BE2C (cell line): ENCODE measurements at regions not wholly inside any gene's neighbourhood (a gene's known extent, or its start where the extent isn't known, plus 50 kb on each side); places are given as distances from the start of the nearest gene placed in this dataset.

Source experiments
- DNase-seq: peaks from one replicate; pipeline ENCODE4 v3.0.0-alpha.2; 2020
- H3K27me3 ChIP-seq: fragments of 250-450 bp; sonication (Bioruptor Pico); 2 replicates; pipeline ENCODE4 v1.5.1; 2020; ENCODE audit warnings: mild to moderate bottlenecking
- H3K36me3 ChIP-seq: fragments of 250-450 bp; sonication (Bioruptor Pico); 2 replicates; pipeline ENCODE4 v1.5.1; 2020; ENCODE audit warnings: mild to moderate bottlenecking
- H3K4me1 ChIP-seq: fragments of 250-450 bp; sonication (Bioruptor Pico); 2 replicates; pipeline ENCODE4 v1.5.1; 2020
- H3K4me3 ChIP-seq: 2 replicates; pipeline ENCODE4 v1.5.1; 2011; ENCODE audit warnings: low read depth, low read length
- H3K9me3 ChIP-seq: fragments of 250-450 bp; sonication (Bioruptor Pico); 2 replicates; pipeline ENCODE4 v1.5.1; 2020
- TF ChIP-seq, protein P1 (sequence below): IDR thresholded peaks from 2 replicates; pipeline ENCODE4 v1.5.1; 2012; ENCODE audit warnings: mild to moderate bottlenecking, low read depth, low read length

- no peaks in the 10 kb centered on the region for H3K36me3 ChIP-seq
- no peak for DNase-seq
- no peaks in the 10 kb centered on the region for H3K4me1 ChIP-seq
- TF ChIP-seq, protein P1, sequence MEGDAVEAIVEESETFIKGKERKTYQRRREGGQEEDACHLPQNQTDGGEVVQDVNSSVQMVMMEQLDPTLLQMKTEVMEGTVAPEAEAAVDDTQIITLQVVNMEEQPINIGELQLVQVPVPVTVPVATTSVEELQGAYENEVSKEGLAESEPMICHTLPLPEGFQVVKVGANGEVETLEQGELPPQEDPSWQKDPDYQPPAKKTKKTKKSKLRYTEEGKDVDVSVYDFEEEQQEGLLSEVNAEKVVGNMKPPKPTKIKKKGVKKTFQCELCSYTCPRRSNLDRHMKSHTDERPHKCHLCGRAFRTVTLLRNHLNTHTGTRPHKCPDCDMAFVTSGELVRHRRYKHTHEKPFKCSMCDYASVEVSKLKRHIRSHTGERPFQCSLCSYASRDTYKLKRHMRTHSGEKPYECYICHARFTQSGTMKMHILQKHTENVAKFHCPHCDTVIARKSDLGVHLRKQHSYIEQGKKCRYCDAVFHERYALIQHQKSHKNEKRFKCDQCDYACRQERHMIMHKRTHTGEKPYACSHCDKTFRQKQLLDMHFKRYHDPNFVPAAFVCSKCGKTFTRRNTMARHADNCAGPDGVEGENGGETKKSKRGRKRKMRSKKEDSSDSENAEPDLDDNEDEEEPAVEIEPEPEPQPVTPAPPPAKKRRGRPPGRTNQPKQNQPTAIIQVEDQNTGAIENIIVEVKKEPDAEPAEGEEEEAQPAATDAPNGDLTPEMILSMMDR = no peak
- H3K27me3 ChIP-seq = no peaks in the 10 kb centered on the region
- no peak overlapping the region for H3K4me3 ChIP-seq
- no peaks in the 10 kb centered on the region for H3K9me3 ChIP-seq
Measured at GRCh38 chr5:61624553-61625136, 292.6 kb downstream of the ZSWIM6 start.

- no peaks in the 10 kb centered on the region for H3K4me1 ChIP-seq
- TF ChIP-seq, protein P1 = no peak
- no peaks in the 10 kb centered on the region for H3K27me3 ChIP-seq
- no peak for DNase-seq
- no peaks in the 10 kb centered on the region for H3K36me3 ChIP-seq
- H3K4me3 ChIP-seq = no peak overlapping the region
- no peaks in the 10 kb centered on the region for H3K9me3 ChIP-seq
Measured at GRCh38 chr5:61625137-61625561, 293.1 kb downstream of the ZSWIM6 start.

DNA sequence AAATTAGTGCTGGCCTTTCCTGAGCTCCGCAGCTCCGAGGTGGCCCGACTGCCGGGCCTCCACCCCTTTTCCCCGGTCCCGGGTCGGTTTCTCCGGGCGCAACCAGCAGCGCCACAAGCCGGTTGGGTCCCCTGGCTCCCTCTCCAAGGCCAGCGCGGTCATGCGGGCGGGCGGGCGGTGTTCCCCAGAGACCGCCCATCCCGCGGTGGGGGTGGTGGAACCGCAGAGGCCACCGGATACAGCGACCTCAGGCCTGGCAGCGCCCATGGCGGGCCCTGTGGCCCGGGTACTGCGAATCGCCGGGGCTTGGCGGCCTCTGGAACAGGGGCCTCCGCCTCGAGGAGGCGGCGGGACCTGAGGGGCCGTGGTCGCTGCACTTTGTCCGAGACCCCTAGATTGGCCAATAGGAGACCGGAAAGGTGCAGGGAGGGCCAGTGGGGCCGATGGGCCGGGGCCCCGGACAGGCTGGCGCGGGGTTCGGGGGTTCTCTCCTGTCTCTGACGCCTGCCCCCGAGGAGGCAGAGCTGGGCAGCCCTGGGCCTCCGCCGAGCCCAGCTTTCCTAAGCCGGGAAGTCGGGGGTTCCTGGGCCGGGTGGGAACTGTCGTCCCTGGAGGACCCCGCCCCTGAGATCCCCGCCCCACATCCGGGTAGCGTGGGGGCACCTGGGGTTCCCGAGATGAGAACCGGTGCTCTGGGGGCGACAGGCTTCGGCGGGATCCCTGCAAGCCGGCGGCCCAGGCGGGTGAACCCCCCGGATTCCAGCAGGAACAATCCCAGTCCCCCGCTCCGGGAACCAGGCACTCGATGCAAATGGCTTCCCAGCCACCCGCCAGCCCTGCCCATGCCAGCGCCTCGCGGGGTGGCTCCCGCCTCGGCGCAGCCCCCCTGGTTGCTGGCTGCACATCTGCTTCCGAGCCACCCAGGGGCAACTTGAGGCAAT, 293.9 kb downstream of the ZSWIM6 start:
- no peak for DNase-seq
- Histone ChIP-seq H3K9me3 (no peaks in the 10 kb centered on the region), H3K27me3 (no peaks in the 10 kb centered on the region), H3K36me3 (no peaks in the 10 kb centered on the region), H3K4me1 (no peaks in the 10 kb centered on the region), H3K4me3 (no peak overlapping the region)
- TF ChIP-seq, protein P1 = no peak

DNA sequence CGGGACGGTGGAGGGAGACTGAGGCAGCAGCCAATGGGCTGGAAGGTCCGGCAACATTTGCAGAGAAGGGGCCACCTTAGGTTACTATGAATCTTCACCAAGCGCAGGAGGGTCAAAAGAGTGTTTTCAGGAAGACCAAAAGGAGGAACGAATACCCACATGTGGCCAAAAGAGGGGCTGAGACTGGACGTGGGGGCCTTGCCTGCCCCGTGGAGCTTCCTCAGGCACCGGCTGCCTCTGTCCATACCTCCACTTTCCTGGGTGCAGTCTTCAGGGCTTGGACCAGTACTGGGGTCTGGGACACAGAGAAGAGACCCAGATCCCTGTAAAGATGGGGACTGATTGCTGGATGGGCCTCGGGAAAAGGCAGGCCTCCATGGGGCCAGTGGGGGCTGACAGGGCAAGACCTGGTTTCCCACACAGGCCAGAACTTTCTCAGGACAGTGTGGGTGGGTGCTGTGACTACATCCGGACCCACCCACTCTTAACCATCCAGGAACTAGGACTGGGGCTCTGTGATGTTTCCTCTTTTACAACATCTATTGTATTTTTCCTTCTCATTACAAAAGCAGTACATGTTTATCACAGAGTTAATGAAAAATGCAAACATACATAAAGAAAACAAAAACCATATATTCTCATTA, 294.7 kb downstream of the ZSWIM6 start:
- Histone ChIP-seq H3K4me3 (no peak overlapping the region), H3K9me3 (no peaks in the 10 kb centered on the region), H3K36me3 (no peaks in the 10 kb centered on the region), H3K4me1 (no peaks in the 10 kb centered on the region), H3K27me3 (no peaks in the 10 kb centered on the region)
- TF ChIP-seq, protein P1 = no peak
- DNase-seq = no peak

GRCh38 chr5:61627531-61627930, 295.5 kb downstream of the ZSWIM6 start:
- Histone ChIP-seq H3K4me1 (no peaks in the 10 kb centered on the region), H3K4me3 (no peak overlapping the region), H3K9me3 (no peaks in the 10 kb centered on the region), H3K36me3 (no peaks in the 10 kb centered on the region), H3K27me3 (no peaks in the 10 kb centered on the region)
- TF ChIP-seq, protein P1 = no peak
- no peak for DNase-seq
